ENCODE measurements at regions not wholly inside any gene's neighbourhood (a gene's known extent, or its start where the extent isn't known, plus 50 kb on each side); places are given as distances from the start of the nearest gene placed in this dataset.

GRCh38 chr2:175317751-175318150, 136.2 kb upstream of the ATP5MC3 start:
- Mint-ChIP-seq H3K4me3 (no peak overlapping the region), H3K9me3 (ENCODE audit: insufficient read depth) (no peaks in the 10 kb centered on the region), H3K27ac (no peak overlapping the region), H3K4me1 (ENCODE audit: low read depth) (no peaks in the 10 kb centered on the region), H3K36me3 (ENCODE audit: low read depth) (no peaks in the 10 kb centered on the region), H3K27me3 (ENCODE audit: low read depth) (peaks cover 12% of the 10 kb centered on the region)
- ChIA-PET POLR2A (no interaction called here), CTCF (no interaction called here)
- ATAC-seq (no peak), DNase-seq (no peak)

GRCh38 chr2:175312137-175312536, 130.6 kb upstream of the ATP5MC3 start:
- H3K36me3 Mint-ChIP-seq (ENCODE audit: low read depth): no peaks in the 10 kb centered on the region
- peaks cover 19% of the 10 kb centered on the region for H3K27me3 Mint-ChIP-seq (ENCODE audit: low read depth)
- no peaks in the 10 kb centered on the region for H3K9me3 Mint-ChIP-seq (ENCODE audit: insufficient read depth)
- H3K27ac Mint-ChIP-seq: no peak overlapping the region
- ATAC-seq (no peak), DNase-seq (no peak)
- CTCF ChIA-PET: interaction anchor here (1.8 kb wide), 1 partner anchor 61 kb away, joined by 5 read pairs; no protein-coding TSS in a partner anchor
- H3K4me1 Mint-ChIP-seq (ENCODE audit: low read depth): no peaks in the 10 kb centered on the region
- POLR2A ChIA-PET: no interaction called here
- no peak overlapping the region for H3K4me3 Mint-ChIP-seq

GRCh38 chr2:175310813-175311504, 129.4 kb upstream of the ATP5MC3 start:
- POLR2A ChIA-PET: no interaction called here
- no peaks in the 10 kb centered on the region for H3K4me1 Mint-ChIP-seq (ENCODE audit: low read depth)
- CTCF ChIA-PET: interaction anchor here (2.2 kb wide), 1 partner anchor 17 kb away, joined by 6 read pairs; no protein-coding TSS in a partner anchor
- no peak for ATAC-seq
- H3K4me3 Mint-ChIP-seq: no peak overlapping the region
- no peaks in the 10 kb centered on the region for H3K36me3 Mint-ChIP-seq (ENCODE audit: low read depth)
- H3K27ac Mint-ChIP-seq: no peak overlapping the region
- no peak for DNase-seq
- peaks cover 19% of the 10 kb centered on the region for H3K27me3 Mint-ChIP-seq (ENCODE audit: low read depth)
- no peaks in the 10 kb centered on the region for H3K9me3 Mint-ChIP-seq (ENCODE audit: insufficient read depth)

- no peak for ATAC-seq
- ChIA-PET POLR2A (no interaction called here), CTCF (interaction anchor here (0.5 to 2.2 kb wide), 2 partner anchors 18 to 47 kb away, joined by 3 to 6 read pairs; no protein-coding TSS in a partner anchor)
- no peak for DNase-seq
- H3K4me1 Mint-ChIP-seq (ENCODE audit: low read depth): no peaks in the 10 kb centered on the region
- no peaks in the 10 kb centered on the region for H3K9me3 Mint-ChIP-seq (ENCODE audit: insufficient read depth)
- no peaks in the 10 kb centered on the region for H3K36me3 Mint-ChIP-seq (ENCODE audit: low read depth)
- H3K4me3 Mint-ChIP-seq: no peak overlapping the region
- no peak overlapping the region for H3K27ac Mint-ChIP-seq
- H3K27me3 Mint-ChIP-seq (ENCODE audit: low read depth): peaks cover 23% of the 10 kb centered on the region
These were observed 128.3 kb upstream of the ATP5MC3 start for GRCh38 chr2:175309799-175310198.

GRCh38 chr2:175308005-175308404, 126.5 kb upstream of the ATP5MC3 start:
- Mint-ChIP-seq H3K27ac (no peak overlapping the region), H3K4me3 (no peak overlapping the region)
- CTCF ChIA-PET: interaction anchor here (1.4 kb wide), 1 partner anchor 57 kb away, joined by 5 read pairs; no protein-coding TSS in a partner anchor

GRCh38 chr2:175304541-175304940, 123.0 kb upstream of the ATP5MC3 start:
- H3K27me3 Mint-ChIP-seq (ENCODE audit: low read depth): peaks cover 20% of the 10 kb centered on the region
- H3K4me3 Mint-ChIP-seq: no peak overlapping the region
- CTCF ChIA-PET: no interaction called here

More at GRCh38 chr2:175308005-175308404, 126.5 kb upstream of the ATP5MC3 start:
- DNase-seq (no peak), ATAC-seq (no peak)
- no peaks in the 10 kb centered on the region for H3K9me3 Mint-ChIP-seq (ENCODE audit: insufficient read depth)
- no peaks in the 10 kb centered on the region for H3K36me3 Mint-ChIP-seq (ENCODE audit: low read depth)
- POLR2A ChIA-PET: no interaction called here
- H3K4me1 Mint-ChIP-seq (ENCODE audit: low read depth): no peaks in the 10 kb centered on the region
- H3K27me3 Mint-ChIP-seq (ENCODE audit: low read depth): peaks cover 22% of the 10 kb centered on the region

GRCh38 chr2:175293776-175294175, 112.3 kb upstream of the ATP5MC3 start:
- POLR2A ChIA-PET: no interaction called here

More at GRCh38 chr2:175304541-175304940, 123.0 kb upstream of the ATP5MC3 start:
- no peak for ATAC-seq
- Mint-ChIP-seq H3K9me3 (ENCODE audit: insufficient read depth) (no peaks in the 10 kb centered on the region), H3K36me3 (ENCODE audit: low read depth) (no peaks in the 10 kb centered on the region), H3K4me1 (ENCODE audit: low read depth) (no peaks in the 10 kb centered on the region), H3K27ac (no peak overlapping the region)
- DNase-seq: no peak
- POLR2A ChIA-PET: no interaction called here

GRCh38 chr2:175293195-175293594, 111.7 kb upstream of the ATP5MC3 start:
- Mint-ChIP-seq H3K9me3 (ENCODE audit: insufficient read depth) (no peaks in the 10 kb centered on the region), H3K4me3 (no peak overlapping the region), H3K36me3 (ENCODE audit: low read depth) (no peaks in the 10 kb centered on the region), H3K4me1 (ENCODE audit: low read depth) (no peaks in the 10 kb centered on the region), H3K27me3 (ENCODE audit: low read depth) (peaks cover 38% of the 10 kb centered on the region), H3K27ac (no peak overlapping the region)
- ATAC-seq: no peak
- CTCF ChIA-PET: no interaction called here
- DNase-seq: no peak
- POLR2A ChIA-PET: no interaction called here

More at GRCh38 chr2:175293776-175294175, 112.3 kb upstream of the ATP5MC3 start:
- Mint-ChIP-seq H3K9me3 (ENCODE audit: insufficient read depth) (no peaks in the 10 kb centered on the region), H3K27ac (no peak overlapping the region), H3K4me1 (ENCODE audit: low read depth) (no peaks in the 10 kb centered on the region), H3K27me3 (ENCODE audit: low read depth) (peaks cover 37% of the 10 kb centered on the region), H3K36me3 (ENCODE audit: low read depth) (no peaks in the 10 kb centered on the region), H3K4me3 (no peak overlapping the region)
- no peak for ATAC-seq
- CTCF ChIA-PET: no interaction called here
- no peak for DNase-seq

- H3K4me3 Mint-ChIP-seq: no peak overlapping the region
- no peaks in the 10 kb centered on the region for H3K9me3 Mint-ChIP-seq (ENCODE audit: insufficient read depth)
- no peak overlapping the region for H3K27ac Mint-ChIP-seq
- peaks cover 15% of the 10 kb centered on the region for H3K27me3 Mint-ChIP-seq (ENCODE audit: low read depth)
- DNase-seq (no peak), ATAC-seq (no peak)
- H3K36me3 Mint-ChIP-seq (ENCODE audit: low read depth): no peaks in the 10 kb centered on the region
- ChIA-PET CTCF (interaction anchor here (0.6 to 5.9 kb wide), 9 partner anchors 14 to 511 kb away, joined by 3 to 56 read pairs (median 6); no protein-coding TSS in a partner anchor), POLR2A (no interaction called here)
- no peaks in the 10 kb centered on the region for H3K4me1 Mint-ChIP-seq (ENCODE audit: low read depth)
These were observed 101.4 kb upstream of the ATP5MC3 start for GRCh38 chr2:175282886-175283285.

GRCh38 chr2:175282300-175282699, 100.8 kb upstream of the ATP5MC3 start:
- peak; percentile 44 for ATAC-seq
- H3K9me3 Mint-ChIP-seq (ENCODE audit: insufficient read depth): no peaks in the 10 kb centered on the region
- no peak overlapping the region for H3K4me3 Mint-ChIP-seq
- H3K4me1 Mint-ChIP-seq (ENCODE audit: low read depth): no peaks in the 10 kb centered on the region
- H3K27me3 Mint-ChIP-seq (ENCODE audit: low read depth): peaks cover 14% of the 10 kb centered on the region
- DNase-seq: no peak
- H3K27ac Mint-ChIP-seq: no peak overlapping the region
- ChIA-PET CTCF (interaction anchor here (0.9 to 5.9 kb wide), 12 partner anchors 9 to 583 kb away, joined by 3 to 56 read pairs (median 5); no protein-coding TSS in a partner anchor), POLR2A (no interaction called here)
- no peaks in the 10 kb centered on the region for H3K36me3 Mint-ChIP-seq (ENCODE audit: low read depth)

GRCh38 chr2:175277772-175278171, 96.3 kb upstream of the ATP5MC3 start:
- no peaks in the 10 kb centered on the region for H3K9me3 Mint-ChIP-seq (ENCODE audit: insufficient read depth)
- CTCF ChIA-PET: interaction anchor here (1.5 to 1.9 kb wide), 3 partner anchors 27 to 579 kb away, joined by 6 to 9 read pairs (median 9); no protein-coding TSS in a partner anchor
- H3K4me1 Mint-ChIP-seq (ENCODE audit: low read depth): no peaks in the 10 kb centered on the region
- no peak for ATAC-seq
- peaks cover 10% of the 10 kb centered on the region for H3K27me3 Mint-ChIP-seq (ENCODE audit: low read depth)
- POLR2A ChIA-PET: no interaction called here
- no peak overlapping the region for H3K27ac Mint-ChIP-seq
- no peaks in the 10 kb centered on the region for H3K36me3 Mint-ChIP-seq (ENCODE audit: low read depth)
- no peak overlapping the region for H3K4me3 Mint-ChIP-seq
- no peak for DNase-seq

- no peaks in the 10 kb centered on the region for H3K9me3 Mint-ChIP-seq (ENCODE audit: insufficient read depth)
- no peak overlapping the region for H3K27ac Mint-ChIP-seq
- no peak overlapping the region for H3K4me3 Mint-ChIP-seq
- peaks cover 16% of the 10 kb centered on the region for H3K27me3 Mint-ChIP-seq (ENCODE audit: low read depth)
- no peaks in the 10 kb centered on the region for H3K4me1 Mint-ChIP-seq (ENCODE audit: low read depth)
- DNase-seq (no peak), ATAC-seq (no peak)
- no peaks in the 10 kb centered on the region for H3K36me3 Mint-ChIP-seq (ENCODE audit: low read depth)
- POLR2A ChIA-PET: no interaction called here
- CTCF ChIA-PET: interaction anchor here (3.4 kb wide), 1 partner anchor 24 kb away, joined by 16 read pairs; no protein-coding TSS in a partner anchor
These were observed 94.0 kb upstream of the ATP5MC3 start for GRCh38 chr2:175275539-175275938.

All from activated CD8-positive, alpha-beta T cell treated with anti-CD3 and anti-CD28 coated beads, Interleukin-2, amount 10 ng/mL, durations not matched to agents 7 days and 5 days (primary cell).